CD4-positive, alpha-beta T cell treated with Interleukin-21 for 1 hour (primary cell): ENCODE measurements at regions not wholly inside any gene's neighbourhood (a gene's known extent, or its start where the extent isn't known, plus 50 kb on each side); places are given as distances from the start of the nearest gene placed in this dataset.
"Not testable (repeated sequence)": the region's sequence is repeated elsewhere in the genome, so short reads cannot be mapped to it uniquely, and the experiment has no call there.

ENCODE experiments used
- DNase-seq: peaks from one replicate; pipeline ENCODE4 v3.0.0-alpha.2; 2020

DNA sequence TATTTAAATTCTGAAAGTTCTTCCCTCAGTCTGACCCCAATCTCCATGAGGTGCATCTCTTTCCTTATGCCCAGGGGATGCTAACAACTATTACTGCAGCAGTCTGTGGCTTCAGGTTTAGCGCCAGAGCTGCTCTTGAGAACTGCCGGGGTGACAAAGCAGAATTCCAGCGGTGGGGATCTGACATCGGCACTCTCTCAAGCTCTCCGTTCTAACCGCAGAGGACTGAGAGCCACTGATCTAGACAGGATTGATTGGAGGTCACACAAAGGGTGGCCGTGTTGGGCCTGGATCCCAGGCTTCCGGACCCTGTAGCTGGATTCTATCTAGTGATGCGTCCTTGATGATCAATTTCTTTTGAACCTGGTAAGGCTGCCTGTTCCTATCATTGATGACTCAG is 155.6 kb upstream of the TMEM132C start:
- DNase-seq = no peak

DNA sequence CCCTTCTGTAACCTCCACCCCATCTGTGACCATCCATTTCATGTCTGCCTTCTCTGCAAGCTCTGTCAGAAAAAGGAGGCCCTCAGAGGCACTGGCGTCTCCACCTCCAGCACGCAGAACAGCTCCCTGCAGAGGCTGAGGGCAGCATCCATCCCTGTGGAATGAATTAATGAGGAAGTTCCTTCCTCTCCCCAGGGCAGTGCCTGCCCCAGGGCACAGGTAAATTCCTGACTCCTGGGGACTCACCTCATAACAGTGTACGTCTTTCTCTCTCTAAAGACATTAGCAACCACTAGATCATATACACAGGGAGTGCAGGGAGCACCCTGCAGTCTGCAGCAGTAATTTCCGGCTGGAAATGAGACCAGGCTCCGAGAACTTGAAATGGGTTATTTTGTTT is 155.0 kb upstream of the TMEM132C start:
- no peak for DNase-seq

DNA sequence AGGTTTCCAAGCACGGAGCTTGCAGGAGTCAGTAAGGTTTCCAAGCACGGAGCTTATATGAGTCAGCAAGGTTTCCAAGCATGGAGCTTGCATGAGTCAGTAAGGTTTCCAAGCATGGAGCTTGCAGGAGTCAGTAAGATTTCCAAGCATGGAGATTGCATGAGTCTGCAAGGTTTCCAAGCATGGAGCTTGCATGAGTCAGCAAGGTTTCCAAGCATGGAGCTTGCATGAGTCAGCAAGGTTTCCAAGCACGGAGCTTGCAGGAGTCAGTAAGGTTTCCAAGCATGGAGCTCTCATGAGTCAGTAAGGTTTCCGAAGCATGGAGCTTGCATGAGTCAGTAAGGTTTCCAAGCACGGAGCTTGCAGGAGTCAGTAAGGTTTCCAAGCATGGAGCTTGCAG is 153.7 kb upstream of the TMEM132C start:
- not testable (repeated sequence) for DNase-seq

DNA sequence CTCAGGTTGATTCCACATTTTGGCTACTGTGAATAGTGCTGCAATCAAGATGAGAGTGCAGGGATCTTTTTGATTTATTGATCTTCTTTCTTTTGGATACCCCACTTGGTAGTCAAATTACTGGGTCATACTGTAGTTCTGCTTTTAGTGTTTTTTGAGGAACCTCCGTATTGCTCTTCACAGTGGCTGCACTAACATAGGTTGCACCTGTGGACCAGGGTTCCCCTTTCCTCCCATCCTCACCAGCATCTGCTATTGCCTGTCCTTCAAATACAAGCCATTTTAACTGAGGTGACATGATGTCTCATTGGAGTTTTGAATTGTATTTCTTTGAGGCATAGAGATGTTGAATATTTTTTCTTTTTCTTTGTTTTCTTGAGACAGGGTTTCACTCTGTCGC is 152.5 kb upstream of the TMEM132C start:
- DNase-seq = no peak

DNA sequence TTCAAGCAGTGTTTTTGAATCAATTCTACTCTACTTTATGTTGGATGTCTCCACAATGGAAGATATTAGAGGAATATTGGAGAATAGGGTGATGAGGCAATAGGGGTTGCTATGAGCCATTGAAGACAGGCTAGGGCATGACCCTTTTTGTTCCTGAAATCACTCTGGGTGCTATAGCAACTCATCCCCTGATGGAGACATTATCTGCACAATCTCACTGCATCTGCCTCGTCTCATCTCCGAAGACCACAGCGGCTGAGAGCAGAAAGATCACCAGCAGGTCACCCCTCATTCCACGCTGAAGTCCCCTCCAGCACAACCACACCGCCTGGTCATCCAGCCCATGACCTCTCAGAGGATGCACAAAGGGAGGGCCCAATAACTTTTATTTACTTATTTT is 150.4 kb upstream of the TMEM132C start:
- DNase-seq = no peak

DNA sequence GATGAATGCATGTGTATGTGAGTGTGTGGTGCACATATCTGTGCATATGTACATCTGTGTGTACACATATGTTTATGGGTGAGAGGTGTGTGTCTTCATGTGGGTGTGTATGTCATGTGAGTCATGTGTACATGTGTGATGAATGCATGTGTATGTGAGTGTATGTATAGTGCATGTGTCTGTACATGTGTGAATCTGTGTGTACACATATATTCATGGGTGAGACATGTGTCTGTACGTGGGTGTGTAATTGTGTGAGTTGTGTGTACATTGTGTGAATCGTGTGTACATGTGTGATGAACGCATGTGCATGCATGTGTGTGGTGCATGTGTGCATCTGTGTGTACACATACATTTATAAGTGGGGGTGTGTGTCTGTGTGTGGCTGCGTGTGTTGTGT is 146.9 kb upstream of the TMEM132C start:
- DNase-seq = no peak

DNA sequence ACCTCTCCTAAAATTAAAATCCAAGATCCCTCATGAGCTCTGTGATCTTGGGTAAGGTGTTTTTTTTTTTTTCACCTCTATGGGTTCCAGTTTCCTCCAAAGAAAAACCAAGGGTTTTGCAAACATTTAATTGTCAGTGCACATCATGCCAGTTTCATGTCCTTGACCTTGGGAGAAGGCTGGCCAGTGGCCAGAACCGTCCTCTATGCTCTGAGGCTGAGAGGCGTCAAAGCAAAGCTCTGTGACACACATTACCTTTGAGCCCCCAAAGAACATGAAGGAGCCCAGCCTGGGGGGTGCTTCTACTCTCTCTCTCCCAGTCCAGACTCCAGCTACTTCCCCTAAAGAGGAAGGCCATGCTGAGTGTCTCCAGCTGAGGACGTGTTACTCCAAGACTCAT is 145.5 kb upstream of the TMEM132C start:
- no peak for DNase-seq

DNA sequence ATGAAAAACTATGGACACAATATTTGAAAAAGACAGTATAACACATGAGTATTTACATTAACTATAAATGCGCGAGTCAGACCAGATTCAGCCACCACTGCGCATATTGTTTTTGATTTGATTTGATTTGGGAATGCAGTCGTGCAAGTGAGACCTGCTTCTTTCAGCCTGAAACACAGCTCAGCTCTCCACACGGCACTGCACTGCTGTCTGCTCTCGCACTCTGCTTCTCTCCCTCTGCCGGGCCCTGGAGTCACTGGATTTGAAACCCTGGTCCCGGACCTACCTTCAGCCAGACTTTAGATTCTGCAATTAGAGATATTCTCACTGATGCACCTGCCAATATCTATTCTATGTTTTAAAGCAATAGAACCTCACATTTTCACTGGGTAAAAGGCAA is 143.9 kb upstream of the TMEM132C start:
- no peak for DNase-seq

DNA sequence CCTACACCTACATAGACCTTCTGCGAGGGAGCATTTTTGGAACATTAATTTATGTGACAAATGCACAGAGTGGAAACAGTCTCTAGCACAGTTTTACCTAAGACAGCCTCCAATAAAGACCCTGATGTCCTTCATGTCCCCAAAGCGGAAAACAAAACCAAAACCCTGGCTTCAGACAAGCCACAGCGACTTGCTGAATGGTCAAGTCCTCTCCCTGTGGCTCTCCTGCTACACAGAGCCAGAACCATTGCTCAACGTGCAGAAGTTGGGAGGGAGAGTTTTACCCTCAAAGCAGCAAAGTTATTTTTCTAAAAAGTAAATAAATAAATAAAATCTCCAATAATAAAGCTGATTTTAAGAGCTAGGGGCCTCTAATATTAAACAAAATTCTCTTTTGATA is 135.0 kb upstream of the TMEM132C start:
- no peak for DNase-seq

DNA sequence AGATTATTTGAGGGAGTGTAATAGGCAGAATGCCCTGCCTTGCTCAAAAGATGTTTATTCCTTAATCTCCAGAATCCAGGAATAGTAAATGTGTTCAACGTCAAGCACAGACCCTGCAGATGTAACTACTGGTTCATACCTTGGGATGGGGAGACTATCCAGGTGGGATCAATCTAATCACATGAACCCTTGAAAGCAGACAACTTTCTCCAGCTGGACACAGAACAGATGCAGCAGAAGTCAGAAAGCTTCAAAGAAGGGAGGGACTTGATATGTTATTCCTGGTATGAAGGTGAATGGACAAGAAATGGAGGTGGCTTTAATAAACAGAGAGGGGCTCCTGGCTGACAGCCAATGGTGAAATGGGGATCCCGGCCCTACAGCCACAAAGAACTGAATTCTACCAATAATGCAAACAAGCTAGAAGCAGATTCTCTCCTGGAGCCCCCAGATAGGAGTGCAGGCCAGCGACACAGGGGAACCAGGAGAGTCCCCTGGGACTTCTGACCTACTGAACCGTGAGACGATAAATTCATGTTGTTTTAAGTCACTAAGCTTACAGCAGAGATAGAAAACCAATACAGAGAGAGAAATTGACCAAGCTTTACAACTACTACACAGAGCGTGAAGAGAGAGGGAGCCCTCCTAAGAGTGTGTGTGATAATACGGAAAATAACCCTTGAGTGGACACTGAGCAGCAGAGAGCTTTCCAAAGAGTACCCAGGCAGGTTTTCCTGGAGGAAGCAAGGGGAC is 133.5 kb upstream of the TMEM132C start:
- DNase-seq = no peak

DNA sequence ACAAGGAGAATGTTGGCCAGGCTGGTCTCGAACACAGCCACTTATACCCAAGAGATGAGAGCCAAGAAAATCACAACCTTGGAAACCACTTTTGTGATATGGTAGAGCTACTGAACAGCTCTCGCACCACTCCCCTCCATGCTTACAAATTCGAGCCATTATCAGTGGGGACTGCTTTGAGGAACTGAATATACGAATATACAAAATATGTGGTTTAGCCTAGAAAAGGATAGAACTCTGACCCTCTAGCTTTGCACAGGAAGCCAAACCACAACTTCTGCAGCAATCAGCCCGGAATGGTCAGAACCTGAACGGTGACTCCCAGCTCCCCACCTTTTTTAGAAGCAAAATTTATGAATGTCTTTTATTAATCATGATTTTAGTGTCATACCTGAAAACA is 129.8 kb upstream of the TMEM132C start:
- DNase-seq = no peak

DNA sequence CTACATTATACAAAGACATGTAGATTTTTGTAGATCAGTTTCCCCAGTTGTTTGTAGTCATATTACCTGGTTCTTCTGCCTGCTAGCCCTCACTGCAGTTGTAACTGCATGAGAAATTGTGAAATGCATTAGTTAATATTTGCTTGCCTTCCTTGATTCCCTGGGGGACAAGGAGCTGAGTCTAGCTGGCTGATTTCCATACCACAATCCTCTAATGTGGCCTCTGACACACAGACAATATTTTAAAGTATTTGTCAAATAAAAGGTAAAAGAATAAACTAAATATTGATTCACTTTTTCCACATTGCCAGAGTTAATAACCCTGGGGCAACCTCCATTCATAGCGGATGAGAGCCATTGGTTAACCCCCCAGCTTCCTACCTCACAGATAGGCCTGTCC is 128.8 kb upstream of the TMEM132C start:
- DNase-seq = no peak

DNA sequence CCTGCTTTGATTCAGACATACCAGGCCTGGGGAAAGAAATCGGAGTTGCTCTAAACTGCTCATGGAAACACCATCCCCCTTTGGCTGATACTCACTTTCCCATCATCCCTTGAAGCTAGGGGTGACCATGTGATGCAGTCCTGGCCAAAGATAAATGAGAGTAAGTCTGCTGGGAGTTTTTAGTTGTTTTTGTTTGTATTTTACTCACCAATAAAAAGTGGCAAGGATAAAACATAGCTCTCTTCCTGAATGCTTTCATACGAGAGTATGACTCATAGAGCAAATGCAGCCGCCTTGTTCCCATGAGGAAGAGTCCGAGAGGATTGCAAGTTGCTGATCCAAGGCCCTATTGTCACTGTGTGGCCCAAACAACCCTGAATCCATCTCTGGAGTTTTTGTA is 126.4 kb upstream of the TMEM132C start:
- DNase-seq = no peak

DNA sequence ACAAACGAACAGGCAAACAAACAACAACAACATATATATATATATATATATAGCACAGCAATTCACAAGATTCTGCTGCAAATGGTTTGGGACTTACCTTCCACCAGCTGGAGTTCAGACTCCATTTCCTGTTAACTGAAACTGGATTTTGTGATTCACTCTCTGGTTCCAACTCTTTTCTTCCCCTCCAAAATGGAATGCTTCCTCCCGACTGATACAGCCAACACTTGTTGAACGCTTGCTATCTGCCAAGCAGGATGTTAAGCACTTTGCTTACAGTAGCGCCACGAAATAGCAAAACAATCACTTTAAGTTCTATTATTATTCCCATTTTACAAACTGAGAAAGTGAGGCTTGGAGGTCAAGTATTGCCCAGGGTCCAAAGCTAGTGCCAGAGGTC is 116.0 kb upstream of the TMEM132C start:
- DNase-seq = no peak

DNA sequence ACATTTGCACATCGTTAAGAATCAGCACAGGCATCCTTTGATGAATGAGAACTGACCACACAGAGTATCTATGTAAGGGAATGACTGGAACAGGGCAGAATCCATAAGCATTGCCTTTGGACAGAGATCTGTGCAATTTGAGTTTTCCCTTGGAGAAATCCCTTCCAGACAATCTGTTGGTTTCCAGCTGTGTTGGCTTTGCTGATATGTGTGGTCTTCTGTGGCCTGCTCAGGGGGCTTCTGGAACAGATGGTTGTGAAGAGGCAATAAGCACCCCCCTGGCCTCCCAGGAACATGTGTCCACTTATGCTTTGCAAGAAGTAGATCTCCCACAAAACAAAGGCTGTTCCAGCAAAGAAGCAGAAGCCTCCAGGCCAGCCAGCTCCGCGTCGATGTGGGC is 111.4 kb upstream of the TMEM132C start:
- DNase-seq = no peak

DNA sequence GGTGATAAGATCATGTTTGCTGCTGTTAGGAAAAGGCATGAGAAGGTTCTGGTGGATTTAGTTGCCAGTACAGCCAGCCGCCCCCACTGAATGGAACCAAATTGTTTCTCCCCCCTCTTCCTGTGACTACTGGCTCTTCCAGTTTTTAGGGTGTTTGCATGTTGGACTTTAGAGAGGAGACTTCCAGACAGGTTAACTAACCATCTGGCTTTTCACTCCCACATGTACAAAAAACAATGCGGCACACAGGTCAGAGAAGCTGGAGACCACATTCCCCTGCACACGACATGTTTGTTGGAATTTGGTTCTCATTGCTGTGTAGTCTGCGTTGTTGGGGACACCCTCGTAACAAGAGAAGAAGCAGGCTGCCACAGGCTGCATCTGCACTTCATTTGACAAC is 103.9 kb upstream of the TMEM132C start:
- DNase-seq = no peak

DNA sequence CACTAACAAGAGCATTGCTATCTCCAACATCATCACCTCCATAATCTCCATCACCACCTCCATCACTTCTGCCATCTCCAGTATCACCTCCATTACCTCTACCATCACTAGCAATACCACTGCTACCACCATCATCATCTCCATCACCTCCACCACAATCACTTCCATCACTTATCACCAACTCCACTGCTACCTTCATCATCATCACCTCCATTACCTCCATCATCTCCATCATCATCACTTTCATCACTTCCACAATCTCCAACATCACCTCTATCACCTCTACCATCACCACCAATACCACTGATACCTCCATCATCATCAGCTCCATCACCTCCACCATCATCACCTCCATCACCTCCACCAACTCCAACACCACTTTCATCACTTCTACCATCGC is 102.4 kb upstream of the TMEM132C start:
- no peak for DNase-seq

DNA sequence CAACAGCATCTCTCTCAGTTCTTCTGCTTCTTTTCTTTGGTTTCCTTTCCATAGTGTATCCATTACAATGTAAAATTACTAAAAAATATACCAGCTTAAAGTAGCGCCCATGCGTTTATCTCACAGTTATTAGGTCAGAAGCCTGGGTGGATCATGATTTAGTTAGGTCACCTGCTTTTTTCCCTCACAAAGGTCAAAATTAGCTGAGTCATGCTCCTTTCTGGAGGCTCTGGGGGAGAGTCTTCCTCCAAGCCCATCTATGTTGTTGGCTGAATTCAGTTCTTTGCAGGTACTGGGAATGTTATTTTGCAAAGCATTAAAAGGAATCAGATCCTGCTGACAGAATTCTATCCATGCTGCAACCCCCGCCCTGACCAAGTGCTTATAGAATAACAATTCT is 101.6 kb upstream of the TMEM132C start:
- no peak for DNase-seq

DNA sequence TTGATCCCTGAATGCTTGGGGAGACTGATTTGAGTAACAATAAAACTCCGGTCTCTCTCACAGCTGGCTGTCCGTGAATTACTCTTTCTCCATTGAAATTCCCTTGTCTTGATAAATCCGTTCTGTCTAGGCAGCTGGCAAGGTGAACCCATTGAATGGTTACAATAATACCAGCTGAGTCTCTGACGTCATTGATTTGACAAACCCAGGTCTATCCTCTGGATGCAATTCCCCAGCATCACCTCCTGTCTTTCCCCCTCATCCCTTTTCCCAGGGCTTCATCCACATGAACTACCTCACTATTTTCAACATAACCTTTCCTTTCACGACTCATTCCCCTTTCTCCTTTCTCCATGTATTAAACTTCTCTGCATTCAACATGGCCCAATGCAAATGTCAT is 98.7 kb upstream of the TMEM132C start:
- DNase-seq = no peak

DNA sequence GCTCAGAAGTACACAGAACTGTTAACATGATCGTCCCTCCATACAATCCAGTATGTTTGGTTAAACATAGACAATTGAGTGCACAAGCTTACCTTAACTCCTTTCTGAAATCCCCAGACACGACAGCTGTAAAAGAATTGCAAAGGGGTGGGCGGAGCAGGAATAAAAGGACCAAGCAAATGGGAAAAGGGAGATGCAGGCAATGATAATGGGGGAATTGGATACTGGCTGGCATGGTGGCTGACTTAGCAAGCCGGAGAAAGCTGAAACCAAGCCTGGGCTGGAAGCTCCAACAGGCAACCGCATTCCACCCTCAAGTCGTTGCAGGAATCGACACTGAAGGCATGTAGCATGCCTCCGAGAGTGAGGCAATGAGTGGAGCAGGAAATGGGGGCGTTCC is 96.8 kb upstream of the TMEM132C start:
- DNase-seq = no peak

DNA sequence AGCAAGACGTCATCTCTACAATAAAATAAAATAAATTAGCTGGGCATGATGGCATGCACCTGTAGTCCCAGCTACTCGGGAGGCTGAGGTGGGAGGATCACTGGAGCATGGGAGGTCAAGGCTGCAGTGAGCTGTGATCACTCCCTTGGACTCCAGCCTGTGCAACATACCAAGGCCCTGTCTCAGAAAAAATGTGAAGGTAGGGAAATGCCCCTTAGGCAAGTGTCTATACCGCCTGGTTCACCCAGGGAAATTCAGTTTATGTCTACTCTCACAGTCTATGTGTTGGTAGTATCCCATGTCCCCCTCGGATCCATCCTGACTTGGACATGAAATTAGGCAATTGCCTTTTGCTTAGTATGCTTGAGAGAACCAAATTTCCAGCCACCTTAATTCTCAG is 88.4 kb upstream of the TMEM132C start:
- no peak for DNase-seq

DNA sequence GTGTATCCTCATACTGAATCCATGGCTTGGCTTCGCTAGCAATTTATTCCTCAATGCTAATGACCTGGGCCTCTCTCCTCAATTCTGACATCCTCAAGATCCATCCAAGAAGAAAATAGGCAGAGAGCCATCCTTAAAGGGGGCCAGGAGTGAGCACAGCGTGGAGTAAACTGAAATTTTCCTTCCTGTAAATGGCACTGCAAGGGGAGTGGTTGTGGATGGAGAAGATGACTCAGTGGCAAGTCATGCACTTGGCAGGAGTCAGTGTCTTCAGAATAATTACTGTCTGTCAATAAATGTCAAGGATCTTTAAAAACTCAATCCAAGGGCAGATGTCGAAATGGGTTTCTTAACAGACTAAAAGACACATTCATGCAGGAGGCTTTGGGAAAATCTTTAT is 88.0 kb upstream of the TMEM132C start:
- DNase-seq = no peak

DNA sequence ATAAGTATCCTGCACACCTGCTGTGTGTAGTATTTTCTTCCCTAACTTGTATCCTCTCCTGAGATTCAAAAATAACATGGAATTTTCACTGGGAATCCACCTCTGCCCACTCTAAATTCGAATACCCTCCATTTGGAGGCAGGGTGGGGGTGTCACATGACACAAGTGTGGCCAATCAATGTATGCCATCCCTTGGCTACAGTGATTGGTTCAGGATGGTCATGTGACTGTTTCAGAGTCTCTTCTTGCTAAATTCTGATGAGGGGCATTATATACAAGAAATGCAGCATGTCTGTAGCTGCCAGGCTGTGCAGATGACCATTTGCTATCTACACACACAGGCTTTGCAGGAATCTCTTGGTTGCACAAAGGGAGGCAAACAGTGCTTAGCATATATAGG is 86.8 kb upstream of the TMEM132C start:
- no peak for DNase-seq

DNA sequence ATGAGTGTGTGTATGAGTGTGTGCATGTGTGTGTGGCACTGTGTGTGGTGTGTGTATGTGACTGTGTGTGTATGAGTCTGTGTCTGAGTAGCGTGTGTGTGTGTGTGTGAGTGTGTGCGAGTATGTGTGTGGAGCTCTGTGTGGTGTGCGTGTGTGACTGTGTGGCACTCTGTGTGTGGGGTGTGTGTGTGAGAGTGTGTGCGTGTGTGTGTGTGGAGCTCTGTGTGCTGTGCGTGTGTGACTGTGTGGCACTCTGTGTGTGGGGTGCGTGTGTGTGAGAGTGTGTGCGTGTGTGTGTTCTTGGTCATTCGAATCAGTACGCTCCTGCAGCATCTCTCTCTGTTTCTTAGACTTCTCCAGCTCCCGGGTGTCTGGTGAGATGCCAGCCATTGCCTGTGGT is 76.9 kb upstream of the TMEM132C start:
- no peak for DNase-seq

DNA sequence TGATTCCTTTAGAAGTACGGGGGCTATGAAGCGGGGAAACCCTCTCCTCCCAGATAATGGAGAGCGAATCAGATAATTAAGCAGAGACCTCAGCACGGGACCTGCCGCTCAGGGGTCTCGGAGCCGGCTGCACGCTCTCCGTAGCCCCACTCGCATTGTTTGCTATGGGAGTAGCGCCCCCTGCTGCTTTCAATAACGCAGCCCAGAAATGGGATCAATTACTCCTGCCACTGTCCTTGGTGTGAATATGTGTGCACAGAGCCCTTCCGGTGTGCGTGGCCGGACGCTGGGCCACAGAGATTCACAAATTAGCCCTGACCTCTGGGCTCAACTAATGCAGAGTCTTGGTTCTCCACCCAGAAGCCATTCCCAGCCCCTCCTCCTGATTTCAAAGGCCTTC is 76.4 kb upstream of the TMEM132C start:
- DNase-seq = no peak

DNA sequence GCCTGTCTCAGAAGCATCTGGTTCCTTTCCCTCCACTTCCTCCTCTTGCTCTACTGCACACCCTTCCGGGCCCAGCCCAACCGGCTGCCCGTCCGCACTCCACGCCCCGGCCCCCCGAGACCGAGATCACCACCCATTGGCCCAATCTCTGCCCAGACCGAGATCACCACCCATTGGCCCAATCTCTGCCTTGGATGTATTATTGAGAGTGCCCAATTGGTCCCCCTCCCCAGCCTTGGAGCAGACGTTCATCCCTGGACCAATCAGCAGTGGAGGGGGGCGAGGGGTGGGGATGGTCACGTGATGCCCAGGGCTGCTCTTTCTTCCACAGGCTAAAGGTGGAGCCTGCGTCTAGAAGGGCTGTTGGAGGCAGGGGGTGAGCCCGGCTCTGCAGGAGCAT is 75.6 kb upstream of the TMEM132C start:
- DNase-seq = no peak
